Hematopoietic multipotent progenitor cell treated with erythropoietin and hydrocortisone succinate and interleukin-3 and kit ligand, for 17 days (in vitro differentiated cells): ENCODE measurements at regions not wholly inside any gene's neighbourhood (a gene's known extent, or its start where the extent isn't known, plus 50 kb on each side); places are given as distances from the start of the nearest gene placed in this dataset.
"Not testable (repeated sequence)": the region's sequence is repeated elsewhere in the genome, so short reads cannot be mapped to it uniquely, and the experiment has no call there.

Experiments used
- DNase-seq: peaks from one replicate; pipeline ENCODE4 v3.0.0-alpha.2; 2015; ENCODE audit warnings: low spot score

GRCh38 chr9:75541734-75542133 lies 348.7 kb upstream of the PCSK5 start:
- no peak for DNase-seq

GRCh38 chr9:75544815-75545214 lies 345.7 kb upstream of the PCSK5 start:
- DNase-seq, result no peak

- no peak for DNase-seq
Observed at GRCh38 chr9:75545287-75545686, 345.2 kb upstream of the PCSK5 start.

GRCh38 chr9:75548871-75549270 lies 341.6 kb upstream of the PCSK5 start:
- no peak for DNase-seq

GRCh38 chr9:75551861-75552260 lies 338.6 kb upstream of the PCSK5 start:
- no peak for DNase-seq

- no peak for DNase-seq
Observed at GRCh38 chr9:75552941-75553340, 337.5 kb upstream of the PCSK5 start.

GRCh38 chr9:75566813-75567212 lies 323.7 kb upstream of the PCSK5 start:
- DNase-seq, result not testable (repeated sequence)

GRCh38 chr9:75570538-75570937 lies 319.9 kb upstream of the PCSK5 start:
- DNase-seq, result no peak

GRCh38 chr9:75574569-75574968 lies 315.9 kb upstream of the PCSK5 start:
- no peak for DNase-seq

- no peak for DNase-seq
Observed at GRCh38 chr9:75582870-75583269, 307.6 kb upstream of the PCSK5 start.

GRCh38 chr9:75588808-75589207 lies 301.7 kb upstream of the PCSK5 start:
- DNase-seq, result no peak

- no peak for DNase-seq
Observed at GRCh38 chr9:75589497-75589896, 301.0 kb upstream of the PCSK5 start.

- no peak for DNase-seq
Observed at GRCh38 chr9:75591972-75592371, 298.5 kb upstream of the PCSK5 start.

- no peak for DNase-seq
Observed at GRCh38 chr9:75592586-75592985, 297.9 kb upstream of the PCSK5 start.

- DNase-seq, result no peak
Observed at GRCh38 chr9:75593920-75594319, 296.6 kb upstream of the PCSK5 start.

GRCh38 chr9:75599126-75599525 lies 291.3 kb upstream of the PCSK5 start:
- DNase-seq, result no peak

- DNase-seq, result no peak
Observed at GRCh38 chr9:75601280-75601679, 289.2 kb upstream of the PCSK5 start.

- no peak for DNase-seq
Observed at GRCh38 chr9:75602060-75602459, 288.4 kb upstream of the PCSK5 start.

GRCh38 chr9:75604661-75605060 lies 285.8 kb upstream of the PCSK5 start:
- DNase-seq, result no peak

GRCh38 chr9:75607521-75607920 lies 283.0 kb upstream of the PCSK5 start:
- no peak for DNase-seq

GRCh38 chr9:75609401-75609800 lies 281.1 kb upstream of the PCSK5 start:
- no peak for DNase-seq

- DNase-seq, result no peak
Observed at GRCh38 chr9:75610246-75610645, 280.2 kb upstream of the PCSK5 start.

- DNase-seq, result no peak
Observed at GRCh38 chr9:75612205-75612604, 278.3 kb upstream of the PCSK5 start.

- DNase-seq, result no peak
Observed at GRCh38 chr9:75612754-75613153, 277.7 kb upstream of the PCSK5 start.

GRCh38 chr9:75615284-75615683 lies 275.2 kb upstream of the PCSK5 start:
- DNase-seq, result no peak
